ENCODE measurements at regions not wholly inside any gene's neighbourhood (a gene's known extent, or its start where the extent isn't known, plus 50 kb on each side); places are given as distances from the start of the nearest gene placed in this dataset.

DNA sequence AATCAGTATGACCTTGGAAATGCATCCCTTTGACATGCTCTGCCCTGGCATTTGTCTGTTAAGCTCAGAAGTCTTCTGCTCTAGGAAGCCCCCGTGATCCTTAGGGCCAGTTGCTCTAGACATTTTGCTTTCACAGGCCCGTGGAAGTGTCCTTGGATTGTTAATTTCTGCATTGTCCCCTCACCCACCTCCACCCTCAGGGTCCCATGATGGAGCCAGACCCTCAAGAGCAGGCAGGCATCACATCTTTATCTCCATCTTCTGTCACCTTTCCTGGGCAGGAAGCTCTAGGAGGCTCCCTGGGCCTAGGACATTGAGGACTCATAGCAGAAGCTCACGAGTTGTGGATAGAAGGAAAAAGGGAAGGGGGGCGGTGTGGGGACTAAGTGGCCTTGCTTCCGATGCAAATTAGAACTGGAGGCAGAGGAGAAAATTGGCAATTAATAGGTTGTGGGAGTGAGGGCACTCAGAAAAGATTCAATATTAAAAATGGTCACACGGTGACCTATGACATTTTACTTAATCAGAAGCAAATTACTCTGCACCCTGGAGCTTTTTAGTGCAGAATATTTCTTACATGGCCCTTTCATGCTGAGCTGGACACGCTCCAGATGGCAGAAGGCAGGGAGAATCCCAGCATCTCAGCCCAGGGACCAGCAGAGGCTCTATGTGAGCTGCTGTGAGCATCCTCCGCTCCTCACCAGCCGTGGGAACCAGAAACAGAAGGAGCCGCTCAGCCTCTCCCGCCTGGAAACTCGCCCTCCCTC lies 185.0 kb downstream of the MATN1 start:
- TF ChIP-seq CTCF (IDR thresholded peaks at IDR 0.05; ENCODE audit: insufficient read depth, low read depth, low read length, missing control alignments) = no peak
- no peak for DNase-seq (ENCODE audit: low read depth)
- no peak overlapping the region for H3K4me3 ChIP-seq (ENCODE audit: low read length)

GRCh38 chr1:30537279-30537678 lies 186.1 kb downstream of the MATN1 start:
- no peak for TF ChIP-seq CTCF (IDR thresholded peaks at IDR 0.05; ENCODE audit: insufficient read depth, low read depth, low read length, missing control alignments)
- no peak overlapping the region for H3K4me3 ChIP-seq (ENCODE audit: low read length)
- DNase-seq (ENCODE audit: low read depth) = no peak

DNA sequence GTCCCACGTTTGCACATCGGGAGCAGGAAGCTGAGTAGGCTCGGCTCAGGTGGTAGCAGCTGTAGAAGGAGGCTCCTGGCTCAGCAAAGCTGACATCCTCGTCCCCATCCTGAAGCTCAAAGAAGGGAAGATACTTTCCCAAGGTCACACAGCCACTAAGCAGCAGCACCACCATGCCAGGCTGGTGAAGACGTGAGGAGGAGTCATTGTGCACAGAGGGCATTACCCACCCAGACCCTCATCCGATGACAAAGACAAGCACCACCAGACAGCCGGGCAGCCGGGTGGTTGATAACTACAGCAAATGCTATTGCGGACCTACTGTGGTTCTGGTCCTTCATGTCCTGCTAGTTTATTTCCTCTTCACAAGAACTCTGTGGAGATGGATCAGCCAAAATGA lies 186.9 kb downstream of the MATN1 start:
- no peak for TF ChIP-seq CTCF (IDR thresholded peaks at IDR 0.05; ENCODE audit: insufficient read depth, low read depth, low read length, missing control alignments)
- DNase-seq (ENCODE audit: low read depth) = no peak
- no peak overlapping the region for H3K4me3 ChIP-seq (ENCODE audit: low read length)

DNA sequence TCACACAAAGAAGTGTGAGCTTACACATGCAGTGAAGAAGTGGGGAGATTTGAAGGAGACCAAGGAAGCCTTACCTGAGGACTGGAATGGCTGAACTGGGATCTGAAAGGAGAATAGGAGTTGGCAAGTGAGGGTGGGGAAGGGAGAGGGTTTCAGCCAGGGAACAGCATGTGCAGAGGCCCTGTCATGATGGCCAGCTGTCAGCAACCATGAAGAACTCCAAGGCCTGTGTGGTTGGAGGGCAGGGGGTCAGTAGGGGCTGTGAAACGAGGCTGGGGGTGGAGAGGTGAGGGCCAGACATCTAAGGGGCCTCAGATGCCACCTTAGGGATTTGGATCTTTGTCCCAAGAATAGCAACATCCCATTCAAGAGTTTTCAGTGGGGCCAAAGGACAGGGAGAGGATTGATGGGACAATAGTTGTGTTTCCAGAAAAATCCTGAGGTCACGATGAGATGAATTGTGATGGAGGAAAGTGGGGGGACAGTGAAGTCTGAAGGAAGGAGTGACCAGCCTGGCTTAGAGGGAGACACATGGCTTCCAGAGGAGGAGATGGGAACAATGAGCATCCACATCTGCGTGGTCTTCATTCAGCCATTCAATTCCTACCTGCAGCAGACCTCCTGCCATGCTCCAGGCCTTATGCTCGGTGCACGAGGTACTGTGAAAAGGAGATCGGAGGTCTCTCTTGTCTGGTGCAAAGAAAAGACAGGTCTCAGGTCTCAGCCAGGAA lies 187.6 kb downstream of the MATN1 start:
- no peak for DNase-seq (ENCODE audit: low read depth)
- TF ChIP-seq CTCF (IDR thresholded peaks at IDR 0.05; ENCODE audit: insufficient read depth, low read depth, low read length, missing control alignments) = no peak

DNA sequence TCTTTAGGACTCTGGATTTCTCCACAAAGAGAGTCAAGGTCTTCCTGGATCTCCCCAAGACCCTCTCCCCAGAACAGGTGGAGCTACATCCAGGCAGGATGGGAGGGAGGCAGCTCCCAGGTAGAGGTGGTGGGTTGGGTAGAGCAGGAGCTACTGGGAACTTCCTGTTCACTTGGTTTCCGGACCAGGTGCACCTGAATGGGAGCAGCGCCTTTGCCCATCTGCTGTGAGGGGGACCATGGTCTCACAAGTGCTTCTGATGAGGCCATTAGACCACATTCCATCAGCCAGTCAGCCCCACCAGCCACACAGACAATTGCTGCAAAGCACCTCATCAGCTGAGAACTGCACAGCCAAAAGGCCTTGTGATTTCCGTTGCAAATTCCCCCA lies 188.8 kb downstream of the MATN1 start:
- no peak for DNase-seq (ENCODE audit: low read depth)
- no peak for TF ChIP-seq CTCF (IDR thresholded peaks at IDR 0.05; ENCODE audit: insufficient read depth, low read depth, low read length, missing control alignments)
- no peak overlapping the region for H3K4me3 ChIP-seq (ENCODE audit: low read length)

More for the DNA sequence above, 187.6 kb downstream of the MATN1 start:
- H3K4me3 ChIP-seq (ENCODE audit: low read length) = no peak overlapping the region

GRCh38 chr1:30533796-30534550 lies 189.4 kb downstream of the MATN1 start:
- no peak for DNase-seq (ENCODE audit: low read depth)
- no peak overlapping the region for H3K4me3 ChIP-seq (ENCODE audit: low read length)
- TF ChIP-seq CTCF (IDR thresholded peaks at IDR 0.05; ENCODE audit: insufficient read depth, low read depth, low read length, missing control alignments) = no peak

Measured in epithelial cell of esophagus (primary cell).